GM11168 (cell line): ENCODE measurements at regions not wholly inside any gene's neighbourhood (a gene's known extent, or its start where the extent isn't known, plus 50 kb on each side); places are given as distances from the start of the nearest gene placed in this dataset.

Experiments used
- in situ Hi-C: fragments of 300-500 bp; cut with MboI; formaldehyde crosslinking; loops from one replicate; pipeline ENCODE4 v1.12.0; 2022; ENCODE audit warnings: low sequenced_read_pairs; ENCODE audit not compliant: unreplicated experiment

GRCh38 chr6:25035174-25035511 is 99.4 kb upstream of the RIPOR2 start:
- in situ Hi-C loops: no loop called here

DNA sequence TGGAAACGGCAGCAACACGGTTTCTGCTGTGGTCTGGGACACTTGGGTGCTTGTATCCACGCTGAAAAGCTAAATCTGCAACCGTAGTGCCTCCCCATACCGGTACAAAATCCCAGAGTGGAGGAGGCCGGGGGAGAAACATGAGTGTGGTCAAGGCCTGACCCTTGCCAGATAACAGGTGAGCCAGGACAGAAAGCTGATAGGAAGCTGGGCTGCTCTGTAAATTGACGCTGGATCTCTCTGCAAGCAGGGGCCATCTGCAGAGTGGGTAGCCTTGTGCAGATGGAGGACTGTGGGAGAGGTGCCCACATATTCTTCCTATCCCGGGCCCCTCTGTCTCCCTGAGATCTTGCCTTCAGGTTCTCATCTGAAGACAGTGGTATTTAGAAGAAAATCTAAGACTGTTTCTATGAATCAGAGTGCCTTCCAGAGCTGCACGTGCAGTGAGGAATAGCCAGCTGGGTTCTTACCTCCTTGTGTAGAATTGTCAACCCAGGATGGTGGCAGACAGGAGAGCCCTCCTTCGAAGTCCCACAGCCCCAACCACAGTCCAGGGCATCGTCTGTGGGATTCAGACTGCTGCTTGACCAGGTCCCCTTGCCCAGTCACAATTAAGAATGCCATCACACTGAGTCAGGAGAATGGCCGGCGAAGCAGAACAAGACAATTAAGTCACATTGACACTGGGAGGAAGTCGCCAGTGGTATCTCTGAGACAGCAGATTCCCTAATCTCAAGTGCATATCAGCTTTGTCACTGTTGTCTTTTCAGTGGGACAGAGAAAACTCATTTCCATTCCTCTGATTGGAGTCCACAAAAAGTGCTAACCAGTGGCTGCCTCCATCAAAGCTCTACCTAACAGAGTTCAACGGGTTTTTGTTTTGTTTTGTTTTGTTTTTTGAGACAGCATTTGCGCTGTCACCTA is 100.0 kb upstream of the RIPOR2 start:
- in situ Hi-C loops: no loop called here

DNA sequence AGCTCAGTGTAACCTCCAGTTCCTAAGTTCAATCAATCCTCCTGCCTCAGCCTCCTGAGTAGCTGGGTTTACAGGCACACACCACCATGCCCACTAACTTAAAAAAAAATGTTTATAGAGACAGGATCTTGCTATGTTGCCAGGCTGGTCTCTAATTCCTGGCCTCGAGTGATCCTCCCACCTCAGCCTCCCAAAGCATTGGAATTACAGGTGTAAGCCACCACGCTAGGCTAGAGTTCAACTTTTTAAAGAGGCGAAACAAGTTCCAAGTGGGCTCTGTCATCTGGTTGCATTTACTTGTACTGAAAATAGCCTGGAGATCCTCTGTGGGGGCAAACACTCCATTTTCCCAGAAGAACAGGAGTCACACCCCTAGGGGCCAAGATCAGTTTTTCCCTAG is 100.7 kb upstream of the RIPOR2 start:
- in situ Hi-C loops: no loop called here

GRCh38 chr6:25038300-25038699 is 102.5 kb upstream of the RIPOR2 start:
- in situ Hi-C loops: no loop called here

GRCh38 chr6:25038999-25039398 is 103.2 kb upstream of the RIPOR2 start:
- in situ Hi-C loops: no loop called here

GRCh38 chr6:25041485-25042035 is 105.8 kb upstream of the RIPOR2 start:
- in situ Hi-C loops: no loop called here

DNA sequence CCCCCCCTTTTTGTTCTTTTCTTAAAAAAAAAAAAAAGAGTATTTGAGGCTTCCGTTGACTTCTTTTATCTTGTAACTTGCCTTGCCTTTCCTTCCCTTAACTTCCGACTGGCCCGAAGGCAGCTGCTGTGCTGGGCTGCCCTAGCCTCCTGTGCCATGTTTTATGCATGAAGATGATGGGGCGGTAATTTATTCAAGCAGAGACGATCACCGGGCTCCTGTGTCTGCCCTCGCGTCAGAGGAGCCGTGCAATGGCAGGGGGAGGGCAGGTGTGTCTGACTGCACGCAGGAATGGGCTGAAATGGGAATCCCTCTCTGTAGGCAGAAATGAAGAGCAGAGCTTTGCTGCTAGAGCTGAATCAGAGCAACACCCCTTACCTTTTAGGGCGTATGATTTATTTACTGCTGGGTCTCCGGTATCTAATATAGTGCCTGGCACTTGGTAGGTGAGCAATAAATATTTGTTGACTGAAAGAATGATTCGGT is 106.3 kb upstream of the RIPOR2 start:
- in situ Hi-C loops: no loop called here

DNA sequence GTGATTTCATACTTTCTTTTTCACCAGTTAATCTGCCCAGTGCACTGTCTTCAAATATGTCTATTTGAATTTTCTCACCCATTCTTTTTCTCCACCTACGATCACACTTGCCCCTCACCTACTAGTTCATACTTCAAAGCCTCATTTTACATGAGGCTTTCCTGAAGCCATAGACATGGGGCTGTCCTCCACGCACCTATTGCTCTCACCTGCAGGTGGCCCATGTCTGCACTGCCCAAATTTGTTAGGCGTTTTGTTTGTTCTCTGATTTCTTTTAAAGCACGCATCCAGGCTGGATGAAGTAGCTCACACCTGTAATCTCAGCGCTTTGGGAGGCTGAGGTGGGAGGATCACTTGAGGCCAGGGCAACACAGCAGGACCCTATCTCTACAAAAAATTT is 106.8 kb upstream of the RIPOR2 start:
- in situ Hi-C loops: no loop called here

- in situ Hi-C loops: no loop called here
These were observed 107.4 kb upstream of the RIPOR2 start for GRCh38 chr6:25042984-25043725.

GRCh38 chr6:25043892-25044291 is 108.1 kb upstream of the RIPOR2 start:
- in situ Hi-C loops: no loop called here

DNA sequence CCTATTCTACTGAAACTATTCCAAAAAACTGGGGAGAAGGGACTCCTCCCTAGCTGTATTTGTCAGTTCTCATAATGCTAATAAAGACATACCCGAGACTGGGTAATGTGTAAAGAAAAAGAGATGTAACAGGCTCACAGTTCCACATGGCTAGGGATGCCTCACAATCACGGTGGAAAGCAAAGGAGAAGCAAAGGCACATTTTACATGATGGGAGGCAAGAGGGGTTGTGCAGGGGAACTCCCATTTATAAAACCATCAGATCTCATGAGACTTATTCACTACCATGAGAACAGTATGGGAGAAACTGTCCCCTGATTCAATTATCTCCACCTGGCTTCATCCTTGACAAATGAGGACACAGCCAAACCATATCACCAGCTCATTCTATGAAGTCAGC is 111.2 kb upstream of the RIPOR2 start:
- in situ Hi-C loops: no loop called here

DNA sequence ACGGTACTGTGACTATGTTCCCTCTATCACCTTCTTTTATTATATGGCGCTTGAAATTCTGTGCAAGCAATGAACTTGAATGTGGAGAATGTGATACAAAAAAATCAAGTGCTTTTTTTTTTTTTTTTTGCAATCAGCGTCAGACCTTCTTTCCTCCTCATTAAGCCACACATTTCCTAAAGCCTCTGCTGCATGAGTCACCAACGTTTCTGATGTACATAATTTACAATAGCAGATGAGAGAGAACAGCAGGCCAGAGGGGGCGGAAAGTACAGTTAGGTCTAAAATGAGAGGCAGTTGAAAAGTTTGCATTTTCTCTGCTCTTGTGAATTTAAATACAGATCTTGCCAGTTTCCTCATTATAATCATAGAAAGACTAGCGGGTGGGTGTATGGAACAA is 114.6 kb upstream of the RIPOR2 start:
- in situ Hi-C loops: no loop called here

GRCh38 chr6:25051083-25051482 is 115.3 kb upstream of the RIPOR2 start:
- in situ Hi-C loops: no loop called here

- in situ Hi-C loops: no loop called here
These were observed 116.4 kb upstream of the RIPOR2 start for GRCh38 chr6:25052181-25052580.

DNA sequence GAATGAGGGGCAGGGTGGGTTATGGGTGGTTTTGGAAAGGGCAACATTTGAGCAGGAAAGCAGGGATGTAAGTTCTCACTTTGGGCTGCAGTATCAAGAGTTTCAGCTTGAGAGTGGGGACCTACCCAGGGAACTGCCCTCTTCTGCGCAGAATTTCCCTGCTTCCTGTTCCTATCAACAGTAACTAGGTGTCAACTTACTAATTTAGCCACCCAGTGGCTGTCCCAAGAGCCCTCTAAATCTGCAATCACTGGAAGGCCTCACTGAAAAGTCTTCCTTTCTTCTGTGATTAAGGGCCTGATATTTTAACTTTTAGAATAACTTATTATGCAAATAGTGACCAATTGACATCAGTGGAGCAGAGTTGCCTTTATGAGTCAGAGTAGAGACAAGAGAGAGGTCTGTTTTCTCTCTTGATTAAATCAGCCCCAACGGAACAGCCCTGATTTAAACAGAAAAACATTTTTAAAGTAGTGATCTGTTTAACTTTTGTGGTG is 118.2 kb upstream of the RIPOR2 start:
- in situ Hi-C loops: no loop called here

DNA sequence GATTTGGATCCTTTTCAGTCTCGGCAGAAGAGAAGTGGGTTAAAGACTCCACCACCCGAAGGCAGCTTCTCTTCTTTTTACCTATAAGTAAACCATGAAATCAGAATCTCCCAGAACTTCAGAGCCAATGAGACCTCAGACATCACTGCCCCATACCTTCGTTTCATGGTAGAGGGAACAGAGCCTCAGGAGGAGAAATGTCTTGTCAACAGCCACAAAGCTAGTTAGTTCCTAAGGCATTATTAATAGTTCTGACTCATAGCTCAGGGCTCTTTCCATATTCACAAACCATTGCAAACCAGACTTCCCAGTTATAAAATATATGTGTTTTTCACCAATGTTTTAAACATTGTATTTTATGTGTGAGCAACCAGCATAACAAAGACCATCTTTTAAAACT is 118.7 kb upstream of the RIPOR2 start:
- in situ Hi-C loops: no loop called here

- in situ Hi-C loops: no loop called here
These were observed 120.4 kb upstream of the RIPOR2 start for GRCh38 chr6:25056130-25056529.

- in situ Hi-C loops: no loop called here
These were observed 121.5 kb upstream of the RIPOR2 start for GRCh38 chr6:25057111-25057905.

- in situ Hi-C loops: no loop called here
These were observed 122.7 kb upstream of the RIPOR2 start for GRCh38 chr6:25058441-25058840.

GRCh38 chr6:25058941-25059340 is 123.2 kb upstream of the RIPOR2 start:
- in situ Hi-C loops: no loop called here
